GM12892 (cell line): ENCODE measurements at regions not wholly inside any gene's neighbourhood (a gene's known extent, or its start where the extent isn't known, plus 50 kb on each side); places are given as distances from the start of the nearest gene placed in this dataset.

Source experiments
- POLR2A ChIP-seq: IDR thresholded peaks from 2 replicates; pipeline ENCODE4 v1.6.1; 2011; ENCODE audit warnings: low read depth, low read length, control low read depth
- POLR2AphosphoS5 ChIP-seq: IDR thresholded peaks from 2 replicates; pipeline ENCODE4 v1.6.1; 2011; ENCODE audit warnings: low read depth, low read length, control low read depth

DNA sequence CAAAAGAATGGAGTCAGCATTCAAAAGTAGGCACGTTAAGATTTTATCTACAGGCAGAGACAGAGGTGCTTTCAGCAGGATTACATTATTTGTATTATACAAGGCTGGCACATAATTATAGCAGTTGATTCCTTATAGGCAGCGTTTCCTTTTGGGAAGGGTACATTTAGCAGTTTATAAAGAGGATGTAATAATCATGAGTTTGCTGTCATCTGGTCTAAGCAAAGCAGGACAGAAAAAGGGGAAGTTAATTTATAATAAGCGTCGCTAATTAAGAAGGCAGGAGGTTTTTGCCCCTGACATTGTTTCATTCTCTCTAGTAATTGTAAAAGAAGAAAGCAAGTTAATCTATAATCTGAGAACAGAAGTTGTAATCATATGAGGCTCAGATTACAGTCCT is 259.9 kb upstream of the MDGA2 start:
- no peak for TF ChIP-seq POLR2A
- no peak for TF ChIP-seq POLR2AphosphoS5
